ENCODE measurements at regions not wholly inside any gene's neighbourhood (a gene's known extent, or its start where the extent isn't known, plus 50 kb on each side); places are given as distances from the start of the nearest gene placed in this dataset.

- TF ChIP-seq CTCF (IDR thresholded peaks at IDR 0.05; ENCODE audit: insufficient read depth, low read length, poor library complexity, severe bottlenecking) (no peak), EZH2phosphoT487 (conservative IDR thresholded peaks at IDR 0.05; ENCODE audit: low read length) (no peak)
Measured at GRCh38 chr15:47340571-47340920, 376.8 kb upstream of the SEMA6D start.

Data from SU-DHL-6 (cell line).